HepG2 (cell line): ENCODE measurements at regions not wholly inside any gene's neighbourhood (a gene's known extent, or its start where the extent isn't known, plus 50 kb on each side); places are given as distances from the start of the nearest gene placed in this dataset.

Experiments
- ATAC-seq: fragments of 200-7000 bp; cut with Tn5 transposase; 3 replicates; pipeline ENCODE4 v1.9.1; 2020; ENCODE audit warnings: mild to moderate bottlenecking, moderate library complexity
- BruUV-seq: library from RNA; stranded (reverse); fragments of 400-500 nt; replicated peaks from 2 replicates; lab custom pipeline; 2021; lab: Mats Ljungman, UMichigan
- CTCF ChIA-PET: fragments of 300-600 bp; formaldehyde crosslinking; extraction: SDS; loops from one replicate; lab custom pipeline; 2021; ENCODE audit warnings: low total read pairs, inconsistent platforms, low intra/inter-chr PET ratio; lab: Yijun Ruan, JAX
- POLR2A ChIA-PET: fragments of 350-600 bp; sonication (Branson Sonifier 250); formaldehyde crosslinking; loops from one replicate; lab custom pipeline; 2020; ENCODE audit warnings: antibody characterized with exemption, inconsistent platforms; lab: Yijun Ruan, JAX
- DNase-seq: peaks from one replicate; pipeline ENCODE4 v3.0.0-alpha.2; 2015; ENCODE audit warnings: low spot score
- FAIRE-seq: peaks from 3 replicates; lab custom pipeline; 2011; peaks lifted over from hg19 to GRCh38; lab: Jason Lieb, UNC
- H2AFZ ChIP-seq: one replicate; pipeline ENCODE4 v1.6.1; 2011; ENCODE audit warnings: low read length, inconsistent platforms
- H3K27ac ChIP-seq: fragments of 300-600 bp; 3 replicates; pipeline ENCODE4 v1.8.0; 2011; ENCODE audit warnings: mixed run types, mild to moderate bottlenecking, mixed read lengths, low read length, inconsistent platforms; ENCODE audit not compliant: insufficient read depth; ENCODE audit errors: extremely low read length
- H3K27me3 ChIP-seq, 2 experiments: fragments of 200-600 bp in 1 of 2; 2 replicates in 1 of 2; 3 replicates in 1 of 2; pipeline versions ENCODE4 v1.6.0 to v1.8.0; 2011; ENCODE audit warnings: low read length in 2 of 2, mild to moderate bottlenecking in 2 of 2, moderate library complexity in 2 of 2, inconsistent platforms in 1 of 2; ENCODE audit not compliant: insufficient read depth in 2 of 2, control insufficient read depth in 1 of 2
- H3K36me3 ChIP-seq, 2 experiments: fragments of 200-600 bp in 1 of 2; replicated peaks in 1 of 2; 2 replicates in 1 of 2; 3 replicates in 1 of 2; pipeline versions ENCODE4 v1.5.1 to v1.8.0; 2011; ENCODE audit warnings: low read length in 2 of 2, inconsistent platforms in 1 of 2; ENCODE audit not compliant: insufficient read depth in 2 of 2, control insufficient read depth in 1 of 2
- H3K4me1 ChIP-seq: 2 replicates; pipeline ENCODE4 v1.5.1; 2012; ENCODE audit warnings: low read length, inconsistent platforms; ENCODE audit not compliant: insufficient read depth
- H3K4me2 ChIP-seq: 2 replicates; pipeline ENCODE4 v1.6.0; 2011; ENCODE audit warnings: low read depth, low read length, inconsistent platforms
- H3K4me3 ChIP-seq, 3 experiments: fragments of 200-600 bp in 1 of 3; sonication (generic), shearing (Covaris generic) in 1 of 3; replicated peaks in 1 of 3; 2 replicates each; pipeline ENCODE4 v1.5.1; 2011 to 2016; ENCODE audit warnings: low read length in 3 of 3, inconsistent platforms in 2 of 3, low read depth in 2 of 3, mild to moderate bottlenecking in 2 of 3, control low read depth in 1 of 3, mixed read lengths in 1 of 3; ENCODE audit not compliant: insufficient read depth in 1 of 3
- H3K79me2 ChIP-seq: one replicate; pipeline ENCODE4 v1.6.1; 2011; ENCODE audit warnings: low read length, inconsistent platforms; ENCODE audit not compliant: insufficient read depth
- H3K9ac ChIP-seq: 2 replicates; pipeline ENCODE4 v1.6.0; 2011; ENCODE audit warnings: mild to moderate bottlenecking, low read depth, low read length, inconsistent platforms; ENCODE audit not compliant: insufficient read depth
- H3K9me3 ChIP-seq: 2 replicates; pipeline ENCODE4 v1.5.1; 2012; ENCODE audit warnings: mild to moderate bottlenecking, low read length
- H4K20me1 ChIP-seq: 2 replicates; pipeline ENCODE4 v1.6.0; 2011; ENCODE audit warnings: inconsistent platforms, mild to moderate bottlenecking, low read length, moderate library complexity; ENCODE audit not compliant: insufficient read depth
- ATF5 ChIP-seq: sonication (generic); formaldehyde crosslinking; IDR thresholded peaks from 2 replicates; pipeline ENCODE4 v1.4.0; 2020; ENCODE audit warnings: mild to moderate bottlenecking, low read depth, missing genetic modification reagents
- ATF7 ChIP-seq, 2 experiments: fragments of 450-650 bp in 1 of 2; sonication (generic) in 1 of 2; formaldehyde crosslinking in 1 of 2; IDR thresholded peaks; 2 replicates each; pipeline versions ENCODE4 v1.4.0 to v1.6.1; 2016 to 2020; ENCODE audit warnings: antibody characterized with exemption in 1 of 2, mild to moderate bottlenecking in 1 of 2, missing genetic modification reagents in 1 of 2
- BRCA1 ChIP-seq: sonication (generic); formaldehyde crosslinking; IDR thresholded peaks from 2 replicates; pipeline ENCODE4 v1.4.0; 2020; ENCODE audit warnings: missing genetic modification reagents
- FOXA1 ChIP-seq, 2 experiments: fragments of 450-650 bp in 1 of 2; sonication (generic) in 1 of 2; formaldehyde crosslinking in 1 of 2; IDR thresholded peaks; 2 replicates each; pipeline versions ENCODE4 v1.4.0 to v1.6.1; 2016 to 2020; ENCODE audit warnings: missing genetic modification reagents in 1 of 2
- POLR2AphosphoS5 ChIP-seq: IDR thresholded peaks from 2 replicates; pipeline ENCODE4 v1.6.1; 2012; ENCODE audit warnings: low read depth, low read length
- TBX3 ChIP-seq: fragments of 450-650 bp; IDR thresholded peaks from 2 replicates; pipeline ENCODE4 v1.6.1; 2017; ENCODE audit warnings: antibody characterized with exemption, mild to moderate bottlenecking, inconsistent platforms, borderline replicate concordance
- U2AF1 ChIP-seq: fragments of 200-400 bp; formaldehyde crosslinking; optimal IDR thresholded peaks from 2 replicates; pipeline ENCODE3; 2017; ENCODE audit warnings: mild to moderate bottlenecking, low read depth, low read length
- ZNF256 ChIP-seq: sonication (generic); formaldehyde crosslinking; conservative IDR thresholded peaks from 2 replicates; pipeline ENCODE4 v1.4.0; 2020; ENCODE audit warnings: missing genetic modification reagents
- ZNF263 ChIP-seq: sonication (generic); formaldehyde crosslinking; IDR thresholded peaks from 2 replicates; pipeline ENCODE4 v1.4.0; 2020; ENCODE audit warnings: missing genetic modification reagents
- ZNF354B ChIP-seq: sonication (generic); formaldehyde crosslinking; IDR thresholded peaks from 2 replicates; pipeline ENCODE4 v1.8.0; 2022; ENCODE audit warnings: mild to moderate bottlenecking, missing genetic modification reagents
- ZNF383 ChIP-seq: sonication (generic); formaldehyde crosslinking; IDR thresholded peaks from 2 replicates; pipeline ENCODE4 v1.4.0; 2020; ENCODE audit warnings: missing genetic modification reagents, mild to moderate bottlenecking, borderline replicate concordance
- ZNF615 ChIP-seq: sonication (generic); formaldehyde crosslinking; IDR thresholded peaks from 2 replicates; pipeline ENCODE4 v1.5.0; 2020; ENCODE audit warnings: mild to moderate bottlenecking, missing genetic modification reagents, borderline replicate concordance
- WGBS: methylation state at CpG from one replicate; pipeline ENCODE4 v1.1.6; 2017; ENCODE audit warnings: low lambda C conversion rate; 5-methylcytosine and 5-hydroxymethylcytosine counted together
- in situ Hi-C: cut with HindIII; loops from 2 replicates; pipeline ENCODE4 v1.10.0; 2017; ENCODE audit warnings: low pct_unique_long_range_greater_than_20kb; ENCODE audit not compliant: extremely low pct_ligation_motif_present
- intact Hi-C: fragments of 100-400 bp; cut with micrococcal nuclease; formaldehyde crosslinking; loops from one replicate; pipeline ENCODE4 v1.10.0; 2022; ENCODE audit not compliant: unreplicated experiment
- TF ChIP-seq, protein P1 (sequence below): sonication (generic); formaldehyde crosslinking; IDR thresholded peaks from 2 replicates; pipeline ENCODE4 v1.4.0; 2020; ENCODE audit warnings: missing genetic modification reagents
- TF ChIP-seq, protein P2 (sequence below): sonication (generic); formaldehyde crosslinking; IDR thresholded peaks from 2 replicates; pipeline ENCODE4 v1.4.0; 2020; ENCODE audit warnings: mild to moderate bottlenecking, missing genetic modification reagents, borderline replicate concordance

GRCh38 chr15:62250186-62250585 lies 85.1 kb upstream of the C2CD4B start:
- no peak for DNase-seq
- WGBS: 44% methylated on average over 8 of the region's 8 CpGs
- in situ Hi-C loops: no loop called here
- intact Hi-C loops: loop anchor here (10.0 kb wide), 1 partner anchor 375 kb away; no protein-coding TSS in a partner anchor
- peaks cover 3 to 27% of the 10 kb centered on the region in 2 experiments; a peak in 4 of 5 replicates for H3K27me3 ChIP-seq
- H3K9ac ChIP-seq: no peak overlapping the region
- no peak for ATAC-seq
- H3K9me3 ChIP-seq: no peaks in the 10 kb centered on the region
- no TSS peak for BruUV-seq
- ChIA-PET POLR2A (no interaction called here), CTCF (no interaction called here)
- no peak for FAIRE-seq
- H3K4me1 ChIP-seq: peaks cover 16% of the 10 kb centered on the region
- no peaks in the 10 kb centered on the region for H4K20me1 ChIP-seq
- H3K4me2 ChIP-seq: no peak overlapping the region
- no peaks in the 10 kb centered on the region for H3K36me3 ChIP-seq
- no peak for TF ChIP-seq ZNF256 (CRISPR knock-in tag)
- TF ChIP-seq TBX3: no peak
- no peak for TF ChIP-seq U2AF1
- TF ChIP-seq, protein P1, sequence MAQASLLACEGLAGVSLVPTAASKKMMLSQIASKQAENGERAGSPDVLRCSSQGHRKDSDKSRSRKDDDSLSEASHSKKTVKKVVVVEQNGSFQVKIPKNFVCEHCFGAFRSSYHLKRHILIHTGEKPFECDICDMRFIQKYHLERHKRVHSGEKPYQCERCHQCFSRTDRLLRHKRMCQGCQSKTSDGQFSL (CRISPR knock-in tag): no peak
- TF ChIP-seq ZNF615 (CRISPR knock-in tag): no peak
- TF ChIP-seq ZNF383: no peak
- TF ChIP-seq ZNF354B (CRISPR knock-in tag): no peak
- no peak overlapping the region for H3K4me3 ChIP-seq
- no peaks in the 10 kb centered on the region for H3K79me2 ChIP-seq
- H2AFZ ChIP-seq: no peak overlapping the region
- H3K27ac ChIP-seq: no peak overlapping the region

DNA sequence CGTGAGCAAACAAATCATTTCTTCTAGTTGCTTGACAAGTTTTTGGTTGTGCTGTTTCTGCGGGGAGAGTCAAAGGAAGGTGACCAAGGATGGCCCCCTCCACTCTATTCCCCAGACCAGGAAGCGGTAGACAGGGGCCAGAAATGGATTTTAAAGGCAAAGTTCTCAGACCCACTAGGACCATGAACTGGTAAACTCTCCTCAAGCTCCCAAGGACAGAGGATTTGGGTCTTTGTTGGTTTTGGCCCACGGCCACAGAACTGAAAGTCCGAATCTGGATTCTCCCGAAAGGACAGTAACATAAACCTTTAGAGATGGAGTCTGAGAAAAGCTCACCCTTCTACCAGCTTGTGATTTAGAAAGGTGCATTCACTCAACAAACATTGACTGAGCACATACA lies 85.9 kb upstream of the C2CD4B start:
- 32% methylated on average over 6 of the region's 6 CpGs for WGBS
- Histone ChIP-seq H3K4me2 (peak overlapping the region; percentile 1; the same call in 1 of the 2 replicates), H3K4me1 (peaks cover 21% of the 10 kb centered on the region), H4K20me1 (no peaks in the 10 kb centered on the region), H3K4me3 (no peak overlapping the region), H3K27me3 (peaks cover 3 to 24% of the 10 kb centered on the region in 2 experiments; a peak in 3 of 5 replicates), H3K9ac (no peak overlapping the region), H3K36me3 (no peaks in the 10 kb centered on the region), H3K79me2 (no peaks in the 10 kb centered on the region), H2AFZ (no peak overlapping the region), H3K9me3 (no peaks in the 10 kb centered on the region), H3K27ac (no peak overlapping the region)
- FAIRE-seq (peak; percentile 60), DNase-seq (no peak), ATAC-seq (no peak)
- POLR2A ChIA-PET: no interaction called here
- no TSS peak for BruUV-seq
- CTCF ChIA-PET: no interaction called here
- intact Hi-C loops: loop anchor here (10.0 kb wide), 1 partner anchor 376 kb away; no protein-coding TSS in a partner anchor
- in situ Hi-C loops: no loop called here
- TF ChIP-seq ATF7 (IDR thresholded peaks at IDR 0.05) (no peak), ATF7 (CRISPR knock-in tag; IDR thresholded peaks at IDR 0.05) (no peak), ATF5 (no peak), FOXA1 (IDR thresholded peaks at IDR 0.05) (no peak), FOXA1 (CRISPR knock-in tag; IDR thresholded peaks at IDR 0.05) (0 out of 2 replicates have a peak, but pooled peaks have one; percentile 27), POLR2AphosphoS5 (no peak), BRCA1 (CRISPR knock-in tag) (no peak), ZNF263 (CRISPR knock-in tag) (no peak)
- TF ChIP-seq, protein P2, sequence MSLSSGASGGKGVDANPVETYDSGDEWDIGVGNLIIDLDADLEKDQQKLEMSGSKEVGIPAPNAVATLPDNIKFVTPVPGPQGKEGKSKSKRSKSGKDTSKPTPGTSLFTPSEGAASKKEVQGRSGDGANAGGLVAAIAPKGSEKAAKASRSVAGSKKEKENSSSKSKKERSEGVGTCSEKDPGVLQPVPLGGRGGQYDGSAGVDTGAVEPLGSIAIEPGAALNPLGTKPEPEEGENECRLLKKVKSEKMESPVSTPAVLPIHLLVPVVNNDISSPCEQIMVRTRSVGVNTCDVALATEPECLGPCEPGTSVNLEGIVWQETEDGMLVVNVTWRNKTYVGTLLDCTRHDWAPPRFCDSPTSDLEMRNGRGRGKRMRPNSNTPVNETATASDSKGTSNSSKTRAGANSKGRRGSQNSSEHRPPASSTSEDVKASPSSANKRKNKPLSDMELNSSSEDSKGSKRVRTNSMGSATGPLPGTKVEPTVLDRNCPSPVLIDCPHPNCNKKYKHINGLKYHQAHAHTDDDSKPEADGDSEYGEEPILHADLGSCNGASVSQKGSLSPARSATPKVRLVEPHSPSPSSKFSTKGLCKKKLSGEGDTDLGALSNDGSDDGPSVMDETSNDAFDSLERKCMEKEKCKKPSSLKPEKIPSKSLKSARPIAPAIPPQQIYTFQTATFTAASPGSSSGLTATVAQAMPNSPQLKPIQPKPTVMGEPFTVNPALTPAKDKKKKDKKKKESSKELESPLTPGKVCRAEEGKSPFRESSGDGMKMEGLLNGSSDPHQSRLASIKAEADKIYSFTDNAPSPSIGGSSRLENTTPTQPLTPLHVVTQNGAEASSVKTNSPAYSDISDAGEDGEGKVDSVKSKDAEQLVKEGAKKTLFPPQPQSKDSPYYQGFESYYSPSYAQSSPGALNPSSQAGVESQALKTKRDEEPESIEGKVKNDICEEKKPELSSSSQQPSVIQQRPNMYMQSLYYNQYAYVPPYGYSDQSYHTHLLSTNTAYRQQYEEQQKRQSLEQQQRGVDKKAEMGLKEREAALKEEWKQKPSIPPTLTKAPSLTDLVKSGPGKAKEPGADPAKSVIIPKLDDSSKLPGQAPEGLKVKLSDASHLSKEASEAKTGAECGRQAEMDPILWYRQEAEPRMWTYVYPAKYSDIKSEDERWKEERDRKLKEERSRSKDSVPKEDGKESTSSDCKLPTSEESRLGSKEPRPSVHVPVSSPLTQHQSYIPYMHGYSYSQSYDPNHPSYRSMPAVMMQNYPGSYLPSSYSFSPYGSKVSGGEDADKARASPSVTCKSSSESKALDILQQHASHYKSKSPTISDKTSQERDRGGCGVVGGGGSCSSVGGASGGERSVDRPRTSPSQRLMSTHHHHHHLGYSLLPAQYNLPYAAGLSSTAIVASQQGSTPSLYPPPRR (CRISPR knock-in tag): no peak
